RWPE2 (cell line): ENCODE measurements at regions not wholly inside any gene's neighbourhood (a gene's known extent, or its start where the extent isn't known, plus 50 kb on each side); places are given as distances from the start of the nearest gene placed in this dataset.

Experiments used
- ATAC-seq: fragments of 200-7000 bp; cut with Tn5 transposase; 3 replicates; pipeline ENCODE4 v1.9.1; 2021; ENCODE audit warnings: low read depth
- DNase-seq: peaks from one replicate; pipeline ENCODE4 v3.0.0-alpha.2; 2020; ENCODE audit warnings: low spot score
- H3K27ac ChIP-seq: fragments of 450-650 bp; 2 replicates; pipeline ENCODE4 v1.5.1; 2017; ENCODE audit warnings: mild to moderate bottlenecking; ENCODE audit not compliant: poor library complexity, severe bottlenecking
- H3K27me3 ChIP-seq: fragments of 250-450 bp; sonication (Bioruptor Pico); 2 replicates; pipeline ENCODE4 v1.5.1; 2021; ENCODE audit warnings: mild to moderate bottlenecking, moderate library complexity; ENCODE audit not compliant: insufficient read depth, poor library complexity, severe bottlenecking
- H3K36me3 ChIP-seq: fragments of 250-450 bp; sonication (Bioruptor Pico); 2 replicates; pipeline ENCODE4 v1.5.1; 2020; ENCODE audit warnings: low read depth, mild to moderate bottlenecking, moderate library complexity
- H3K4me1 ChIP-seq: fragments of 250-450 bp; sonication (Bioruptor Pico); 2 replicates; pipeline ENCODE4 v1.5.1; 2021; ENCODE audit warnings: mild to moderate bottlenecking, moderate library complexity; ENCODE audit not compliant: insufficient read depth, poor library complexity, severe bottlenecking
- H3K4me3 ChIP-seq: fragments of 250-450 bp; sonication (Bioruptor Pico); 2 replicates; pipeline ENCODE4 v1.5.1; 2021; ENCODE audit warnings: mild to moderate bottlenecking, moderate library complexity; ENCODE audit not compliant: severe bottlenecking
- H3K9me3 ChIP-seq: fragments of 250-450 bp; sonication (Bioruptor Pico); 2 replicates; pipeline ENCODE4 v1.5.1; 2021; ENCODE audit warnings: mild to moderate bottlenecking, moderate library complexity; ENCODE audit not compliant: severe bottlenecking
- CTCF ChIP-seq: fragments of 450-650 bp; IDR thresholded peaks from one replicate; pipeline ENCODE4 v1.5.1; 2017; ENCODE audit warnings: mild to moderate bottlenecking, moderate library complexity; ENCODE audit not compliant: poor library complexity, severe bottlenecking

GRCh38 chr4:160864253-160864652 lies 1299.5 kb downstream of the FSTL5 start:
- H3K9me3 ChIP-seq, result no peaks in the 10 kb centered on the region
- H3K4me3 ChIP-seq, result no peak overlapping the region
- H3K4me1 ChIP-seq, result no peaks in the 10 kb centered on the region
- ATAC-seq (peak; percentile 78; the same call in 2 of the 3 replicates), DNase-seq (no peak)
- no peaks in the 10 kb centered on the region for H3K36me3 ChIP-seq
- TF ChIP-seq CTCF, result peak; percentile 29
- H3K27me3 ChIP-seq, result no peaks in the 10 kb centered on the region
- H3K27ac ChIP-seq, result no peak overlapping the region

GRCh38 chr4:160869899-160870298 lies 1293.9 kb downstream of the FSTL5 start:
- no peak for TF ChIP-seq CTCF
- no peak overlapping the region for H3K4me3 ChIP-seq
- no peak overlapping the region for H3K27ac ChIP-seq
- DNase-seq (no peak), ATAC-seq (no peak)
- H3K36me3 ChIP-seq, result no peaks in the 10 kb centered on the region
- H3K9me3 ChIP-seq, result no peaks in the 10 kb centered on the region
- H3K4me1 ChIP-seq, result no peaks in the 10 kb centered on the region
- H3K27me3 ChIP-seq, result no peaks in the 10 kb centered on the region

GRCh38 chr4:160872491-160872890 lies 1291.3 kb downstream of the FSTL5 start:
- ATAC-seq, result no peak
- Histone ChIP-seq H3K4me1 (peaks cover 1% of the 10 kb centered on the region), H3K9me3 (no peaks in the 10 kb centered on the region), H3K36me3 (no peaks in the 10 kb centered on the region), H3K27me3 (no peaks in the 10 kb centered on the region), H3K4me3 (no peak overlapping the region), H3K27ac (no peak overlapping the region)
- no peak for DNase-seq
- TF ChIP-seq CTCF, result no peak

- no peak overlapping the region for H3K27ac ChIP-seq
- no peaks in the 10 kb centered on the region for H3K9me3 ChIP-seq
- DNase-seq (no peak), ATAC-seq (peak; percentile 27; the same call in 2 of the 3 replicates)
- no peak overlapping the region for H3K4me3 ChIP-seq
- H3K4me1 ChIP-seq, result peaks cover 5% of the 10 kb centered on the region
- H3K36me3 ChIP-seq, result no peaks in the 10 kb centered on the region
- TF ChIP-seq CTCF, result no peak
- no peaks in the 10 kb centered on the region for H3K27me3 ChIP-seq
Measured at GRCh38 chr4:160877087-160877790, 1286.6 kb downstream of the FSTL5 start.

GRCh38 chr4:160880180-160880579 lies 1283.6 kb downstream of the FSTL5 start:
- Histone ChIP-seq H3K27me3 (no peaks in the 10 kb centered on the region), H3K27ac (no peak overlapping the region), H3K4me1 (peaks cover 5% of the 10 kb centered on the region), H3K36me3 (no peaks in the 10 kb centered on the region), H3K9me3 (no peaks in the 10 kb centered on the region), H3K4me3 (no peak overlapping the region)
- no peak for ATAC-seq
- TF ChIP-seq CTCF, result no peak
- DNase-seq, result no peak
